ENCODE measurements at regions not wholly inside any gene's neighbourhood (a gene's known extent, or its start where the extent isn't known, plus 50 kb on each side); places are given as distances from the start of the nearest gene placed in this dataset.

- TF ChIP-seq CTCF (IDR thresholded peaks at IDR 0.05): no peak
- ATAC-seq: no peak
- Histone ChIP-seq H3K4me3 (no peak overlapping the region), H3K36me3 (no peaks in the 10 kb centered on the region), H3K27me3 (ENCODE audit: low read depth) (no peaks in the 10 kb centered on the region), H3K27ac (no peak overlapping the region), H3K4me1 (no peaks in the 10 kb centered on the region), H3K9me3 (no peaks in the 10 kb centered on the region)
- no peak for DNase-seq
- intact Hi-C loops (cut with DNase I): no loop called here
These were observed 461.3 kb downstream of the GJA1 start for GRCh38 chr6:121896771-121897170.

- no peaks in the 10 kb centered on the region for H3K4me1 ChIP-seq
- H3K4me3 ChIP-seq: no peak overlapping the region
- H3K27ac ChIP-seq: no peak overlapping the region
- no peak for TF ChIP-seq CTCF (IDR thresholded peaks at IDR 0.05)
- H3K9me3 ChIP-seq: no peaks in the 10 kb centered on the region
- ATAC-seq: no peak
- intact Hi-C loops (cut with DNase I): no loop called here
- no peaks in the 10 kb centered on the region for H3K36me3 ChIP-seq
- H3K27me3 ChIP-seq (ENCODE audit: low read depth): no peaks in the 10 kb centered on the region
- DNase-seq: no peak
These were observed 461.9 kb downstream of the GJA1 start for GRCh38 chr6:121897337-121897760.

DNA sequence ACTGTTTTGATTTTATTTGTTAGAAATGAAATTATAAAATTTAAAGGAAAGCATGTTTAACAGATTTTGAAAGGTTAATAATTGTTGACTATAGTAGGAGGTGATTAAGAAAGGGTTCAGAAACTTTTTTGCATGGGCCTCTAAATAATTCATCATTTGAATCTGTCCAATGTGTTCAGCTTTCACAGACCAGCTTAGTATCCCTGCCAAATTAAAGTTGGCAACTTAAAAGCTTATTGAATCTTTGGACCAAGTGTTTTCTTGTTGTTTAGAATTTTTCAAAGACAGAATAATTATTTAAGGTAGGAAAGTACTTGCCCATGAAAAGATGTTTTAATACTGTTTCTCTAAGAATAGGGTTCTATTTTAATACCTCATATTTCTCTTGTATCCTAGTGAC, 466.0 kb downstream of the GJA1 start:
- no peaks in the 10 kb centered on the region for H3K36me3 ChIP-seq
- H3K9me3 ChIP-seq: no peaks in the 10 kb centered on the region
- DNase-seq (no peak), ATAC-seq (no peak)
- no peaks in the 10 kb centered on the region for H3K27me3 ChIP-seq (ENCODE audit: low read depth)
- H3K27ac ChIP-seq: no peak overlapping the region
- H3K4me1 ChIP-seq: no peaks in the 10 kb centered on the region
- intact Hi-C loops (cut with DNase I): no loop called here
- TF ChIP-seq CTCF (IDR thresholded peaks at IDR 0.05): no peak
- H3K4me3 ChIP-seq: no peak overlapping the region

DNA sequence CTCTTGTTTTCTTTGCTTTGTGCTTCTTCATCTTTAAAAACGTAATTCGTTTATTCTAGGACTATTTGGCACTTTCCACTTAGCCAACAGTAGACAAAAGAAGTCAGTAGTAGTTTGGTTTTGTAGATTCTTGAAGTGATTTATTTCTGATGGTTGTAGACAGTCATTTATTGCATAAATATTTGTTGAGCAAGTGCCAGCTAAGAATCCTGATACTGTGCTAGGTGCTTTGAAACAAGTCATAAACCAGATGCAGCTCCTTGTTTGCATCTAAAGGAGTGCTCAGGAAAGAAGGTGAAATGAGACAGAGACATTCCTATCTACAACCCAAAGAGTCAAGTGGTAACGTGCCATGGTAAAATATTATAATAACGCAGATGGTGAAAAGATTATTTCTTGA, 469.1 kb downstream of the GJA1 start:
- intact Hi-C loops (cut with DNase I): no loop called here
- H3K9me3 ChIP-seq: no peaks in the 10 kb centered on the region
- no peak for TF ChIP-seq CTCF (IDR thresholded peaks at IDR 0.05)
- H3K4me1 ChIP-seq: no peaks in the 10 kb centered on the region
- H3K4me3 ChIP-seq: no peak overlapping the region
- H3K27me3 ChIP-seq (ENCODE audit: low read depth): no peaks in the 10 kb centered on the region
- DNase-seq (no peak), ATAC-seq (no peak)
- H3K27ac ChIP-seq: no peak overlapping the region
- no peaks in the 10 kb centered on the region for H3K36me3 ChIP-seq

DNA sequence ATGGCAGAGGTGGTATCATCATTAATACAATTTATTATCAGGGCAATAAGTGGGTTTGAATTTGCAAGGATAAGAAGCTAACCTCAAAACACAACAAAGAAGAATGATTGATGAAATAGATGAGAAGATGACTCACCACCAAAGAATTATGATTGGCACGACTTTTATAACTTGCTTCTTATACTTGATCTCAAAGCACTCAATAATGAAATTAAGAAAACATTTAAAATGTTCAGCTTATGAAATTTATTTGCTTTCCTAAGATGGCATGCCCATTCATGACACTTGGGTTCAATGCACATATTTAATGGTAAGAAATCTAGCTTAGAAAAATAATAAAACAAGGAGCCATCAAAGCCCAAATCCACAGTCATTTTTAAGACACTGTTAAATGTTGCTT, 477.5 kb downstream of the GJA1 start:
- no peaks in the 10 kb centered on the region for H3K9me3 ChIP-seq
- H3K4me3 ChIP-seq: no peak overlapping the region
- TF ChIP-seq CTCF (IDR thresholded peaks at IDR 0.05): no peak
- no peaks in the 10 kb centered on the region for H3K4me1 ChIP-seq
- H3K36me3 ChIP-seq: no peaks in the 10 kb centered on the region
- H3K27me3 ChIP-seq (ENCODE audit: low read depth): no peaks in the 10 kb centered on the region
- ATAC-seq (no peak), DNase-seq (no peak)
- H3K27ac ChIP-seq: no peak overlapping the region
- intact Hi-C loops (cut with DNase I): no loop called here

DNA sequence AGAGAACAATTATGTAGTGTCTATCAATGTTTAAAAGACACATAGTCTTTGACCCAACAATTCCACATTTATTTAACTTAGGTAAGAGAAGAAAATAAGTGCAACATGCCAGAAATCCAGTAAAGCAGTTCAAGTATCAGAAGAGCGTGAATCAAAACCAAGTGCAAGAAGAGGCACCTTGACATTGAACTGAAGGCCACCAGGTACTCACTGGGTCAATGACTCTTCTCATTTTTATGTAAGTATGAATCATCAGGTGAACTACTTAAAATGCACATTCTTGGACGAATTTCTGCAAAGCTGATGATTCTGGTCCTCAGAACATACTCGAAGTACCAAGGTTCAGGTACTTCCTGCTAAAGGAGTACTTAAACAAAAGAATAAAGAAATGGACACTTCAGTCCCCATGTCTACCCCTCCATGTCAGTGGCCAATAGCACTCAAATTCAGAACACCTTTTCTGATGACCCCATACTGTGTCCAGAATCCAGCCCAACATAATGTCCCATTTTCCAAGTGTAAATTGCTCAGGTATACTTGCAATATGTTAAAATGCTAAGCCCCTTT, 481.9 kb downstream of the GJA1 start:
- H3K27ac ChIP-seq: no peak overlapping the region
- intact Hi-C loops (cut with DNase I): no loop called here
- ATAC-seq (peak; percentile 32 to 60), DNase-seq (no peak)
- no peak overlapping the region for H3K4me3 ChIP-seq
- no peaks in the 10 kb centered on the region for H3K9me3 ChIP-seq
- H3K4me1 ChIP-seq: no peaks in the 10 kb centered on the region
- TF ChIP-seq CTCF (IDR thresholded peaks at IDR 0.05): no peak
- H3K36me3 ChIP-seq: no peaks in the 10 kb centered on the region
- no peaks in the 10 kb centered on the region for H3K27me3 ChIP-seq (ENCODE audit: low read depth)

Measured in lower lobe of right lung (tissue), 2 donors.